HCT116 (cell line): ENCODE measurements at regions not wholly inside any gene's neighbourhood (a gene's known extent, or its start where the extent isn't known, plus 50 kb on each side); places are given as distances from the start of the nearest gene placed in this dataset.
"Not testable (repeated sequence)": the region's sequence is repeated elsewhere in the genome, so short reads cannot be mapped to it uniquely, and the experiment has no call there.

Source experiments
- ATAC-seq: fragments of 200-7000 bp; cut with Tn5 transposase; 2 replicates; pipeline ENCODE4 v1.9.1; 2020; ENCODE audit warnings: mild to moderate bottlenecking, moderate library complexity
- BruUV-seq: library from RNA; stranded (reverse); fragments of 400-500 nt; replicated peaks from 2 replicates; lab custom pipeline; 2021; lab: Mats Ljungman, UMichigan
- CTCF ChIA-PET: fragments of 300-600 bp; sonication (Branson Sonifier 250); formaldehyde crosslinking; loops from one replicate; lab custom pipeline; 2021; ENCODE audit warnings: antibody characterized with exemption; lab: Charles Lee
- POLR2A ChIA-PET: fragments of 300-600, 350-600 bp; sonication (Branson Sonifier 250); formaldehyde crosslinking; loops from one replicate; lab custom pipeline; 2021; ENCODE audit warnings: antibody characterized with exemption; lab: Charles Lee
- RAD21 ChIA-PET, 2 experiments: fragments of 300-600 bp; sonication (Branson Sonifier 250); formaldehyde crosslinking; loops; one replicate each; lab custom pipeline; 2023; ENCODE audit warnings: low total read pairs in 2 of 2; ENCODE audit not compliant: uncharacterized antibody in 2 of 2, unreplicated experiment in 2 of 2, low non-redundant PET in 1 of 2; lab: Charles Lee
- DNase-seq: peaks from one replicate; pipeline ENCODE4 v3.0.0-alpha.2; 2010; ENCODE audit warnings: low read depth, low spot score
- H2AFZ ChIP-seq: fragments of 200-600 bp; shearing (Covaris generic), sonication (generic); 2 replicates; pipeline ENCODE4 v1.6.1; 2017; ENCODE audit warnings: low read depth, mixed run types, mixed read lengths, antibody characterized with exemption, low read length; ENCODE audit not compliant: poor library complexity, severe bottlenecking
- H3K27ac ChIP-seq: 2 replicates; pipeline ENCODE4 v1.5.1; 2012; ENCODE audit warnings: low read depth, low read length
- H3K27me3 ChIP-seq: fragments of 200-600 bp; sonication (generic); 2 replicates; pipeline ENCODE4 v1.6.1; 2016; ENCODE audit warnings: mixed run types, low read length, mixed read lengths; ENCODE audit not compliant: insufficient read depth
- H3K36me3 ChIP-seq, 2 experiments: fragments of 200-500 bp in 1 of 2; fragments of 200-600 bp in 1 of 2; sonication (Bioruptor generic) in 1 of 2; sonication (generic) in 1 of 2; 2 replicates each; pipeline versions ENCODE4 v1.5.1 to v1.6.1; 2014 to 2016; ENCODE audit warnings: low read length in 2 of 2, inconsistent platforms in 1 of 2, mixed read lengths in 1 of 2, mixed run types in 1 of 2; ENCODE audit not compliant: insufficient read depth in 2 of 2, control insufficient read depth in 1 of 2
- H3K4me1 ChIP-seq, 2 experiments: fragments of 200-600 bp in 1 of 2; sonication (generic) in 1 of 2; 2 replicates each; pipeline versions ENCODE4 v1.5.1 to v1.6.1; 2012 to 2017; ENCODE audit warnings: low read length in 2 of 2, inconsistent platforms in 1 of 2, mild to moderate bottlenecking in 1 of 2, mixed read lengths in 1 of 2, mixed run types in 1 of 2, moderate library complexity in 1 of 2; ENCODE audit not compliant: insufficient read depth in 2 of 2, control insufficient read depth in 1 of 2
- H3K4me2 ChIP-seq: fragments of 200-600 bp; sonication (generic); 2 replicates; pipeline ENCODE4 v1.6.1; 2017; ENCODE audit warnings: mixed run types, low read length, mixed read lengths
- H3K4me3 ChIP-seq, 2 experiments: fragments of 200-600 bp in 1 of 2; sonication (generic) in 1 of 2; replicated peaks in 1 of 2; 2 replicates each; pipeline ENCODE4 v1.5.1; 2011 to 2016; ENCODE audit warnings: low read length in 2 of 2, control low read depth in 1 of 2, low read depth in 1 of 2, mild to moderate bottlenecking in 1 of 2, mixed read lengths in 1 of 2, mixed run types in 1 of 2
- H3K79me2 ChIP-seq: fragments of 200-600 bp; sonication (generic); 2 replicates; pipeline ENCODE4 v1.6.1; 2017; ENCODE audit warnings: mild to moderate bottlenecking, mixed run types, low read length, moderate library complexity, mixed read lengths; ENCODE audit not compliant: insufficient read depth
- H3K9ac ChIP-seq: fragments of 200-600 bp; sonication (generic); 2 replicates; pipeline ENCODE4 v1.6.1; 2016; ENCODE audit warnings: low read length, mixed read lengths
- H3K9me2 ChIP-seq: fragments of 200-600 bp; sonication (generic), shearing (Covaris generic); 2 replicates; pipeline ENCODE4 v1.6.1; 2017; ENCODE audit warnings: mixed run types, mild to moderate bottlenecking, moderate library complexity; ENCODE audit not compliant: insufficient read depth
- H3K9me3 ChIP-seq, 2 experiments: fragments of 200-500 bp in 1 of 2; fragments of 200-600 bp in 1 of 2; sonication (Bioruptor generic) in 1 of 2; sonication (generic) in 1 of 2; 2 replicates each; pipeline ENCODE4 v1.6.1; 2014 to 2017; ENCODE audit warnings: low read length in 2 of 2, mixed read lengths in 2 of 2, inconsistent platforms in 1 of 2, low read depth in 1 of 2, mild to moderate bottlenecking in 1 of 2, mixed run types in 1 of 2, moderate library complexity in 1 of 2; ENCODE audit not compliant: control insufficient read depth in 1 of 2, insufficient read depth in 1 of 2
- H4K20me1 ChIP-seq: fragments of 200-600 bp; sonication (generic), shearing (Covaris generic); 2 replicates; pipeline ENCODE4 v1.6.1; 2017; ENCODE audit warnings: mixed run types, mild to moderate bottlenecking, moderate library complexity; ENCODE audit not compliant: insufficient read depth
- CEBPB ChIP-seq: IDR thresholded peaks from 2 replicates; pipeline ENCODE4 v1.6.1; 2012; ENCODE audit warnings: low read depth
- EGR1 ChIP-seq: IDR thresholded peaks from 2 replicates; pipeline ENCODE4 v1.6.1; 2012; ENCODE audit warnings: low read depth
- ELF1 ChIP-seq: IDR thresholded peaks from 2 replicates; pipeline ENCODE4 v1.6.1; 2012; ENCODE audit warnings: low read depth, borderline replicate concordance
- EZH2 ChIP-seq: fragments of 200-600 bp; sonication (generic); IDR thresholded peaks from 2 replicates; pipeline ENCODE4 v1.6.1; 2017; ENCODE audit warnings: antibody characterized with exemption, mixed run types
- EZH2phosphoT487 ChIP-seq: fragments of 200-600 bp; IDR thresholded peaks from 2 replicates; pipeline ENCODE4 v1.6.1; 2018; ENCODE audit warnings: antibody characterized with exemption, borderline replicate concordance
- FOSL1 ChIP-seq: IDR thresholded peaks from 2 replicates; pipeline ENCODE4 v1.6.1; 2012; ENCODE audit warnings: low read depth
- JUND ChIP-seq: IDR thresholded peaks from 2 replicates; pipeline ENCODE4 v1.6.1; 2012
- POLR2A ChIP-seq: IDR thresholded peaks from 2 replicates; pipeline ENCODE4 v1.7.0; 2011; ENCODE audit warnings: borderline replicate concordance; ENCODE audit not compliant: insufficient read depth, insufficient read length; ENCODE audit errors: extremely low read depth
- POLR2AphosphoS5 ChIP-seq: IDR thresholded peaks from 2 replicates; pipeline ENCODE4 v1.6.1; 2011; ENCODE audit warnings: mild to moderate bottlenecking, low read depth, low read length, moderate library complexity
- SIN3A ChIP-seq: IDR thresholded peaks from 2 replicates; pipeline ENCODE4 v1.6.1; 2012; ENCODE audit warnings: low read depth
- SP1 ChIP-seq: IDR thresholded peaks from 2 replicates; pipeline ENCODE4 v1.6.1; 2012; ENCODE audit warnings: low read depth
- TCF7L2 ChIP-seq: IDR thresholded peaks from 2 replicates; pipeline ENCODE4 v1.7.0; 2011; ENCODE audit warnings: borderline replicate concordance, inconsistent platforms; ENCODE audit not compliant: insufficient read depth, insufficient read length; ENCODE audit errors: extremely low read depth
- ZNF274 ChIP-seq: fragments of 200-500 bp; sonication (Bioruptor generic); IDR thresholded peaks from 2 replicates; pipeline ENCODE4 v1.6.1; 2014; ENCODE audit warnings: mild to moderate bottlenecking, low read depth, low read length, inconsistent platforms
- intact Hi-C: fragments of 100-400 bp; cut with micrococcal nuclease; formaldehyde crosslinking; loops from 2 replicates; pipeline ENCODE4 v1.10.0; 2022
- TF ChIP-seq, protein P1 (sequence below): IDR thresholded peaks from 2 replicates; pipeline ENCODE4 v1.6.1; 2012
- TF ChIP-seq, protein P2 (sequence below), 3 experiments: fragments of 200-600 bp in 1 of 3; sonication (generic) in 1 of 3; IDR thresholded peaks in 2 of 3; conservative IDR thresholded peaks in 1 of 3; 2 replicates each; pipeline ENCODE4 v1.5.1; 2012 to 2017; ENCODE audit warnings: low read depth in 2 of 3, low read length in 2 of 3, antibody characterized with exemption in 1 of 3, borderline replicate concordance in 1 of 3, control low read depth in 1 of 3, mild to moderate bottlenecking in 1 of 3, mixed read lengths in 1 of 3, mixed run types in 1 of 3, moderate library complexity in 1 of 3; ENCODE audit not compliant: insufficient read depth in 1 of 3
- TF ChIP-seq, protein P3 (sequence below): IDR thresholded peaks from 2 replicates; pipeline ENCODE4 v1.6.1; 2012

DNA sequence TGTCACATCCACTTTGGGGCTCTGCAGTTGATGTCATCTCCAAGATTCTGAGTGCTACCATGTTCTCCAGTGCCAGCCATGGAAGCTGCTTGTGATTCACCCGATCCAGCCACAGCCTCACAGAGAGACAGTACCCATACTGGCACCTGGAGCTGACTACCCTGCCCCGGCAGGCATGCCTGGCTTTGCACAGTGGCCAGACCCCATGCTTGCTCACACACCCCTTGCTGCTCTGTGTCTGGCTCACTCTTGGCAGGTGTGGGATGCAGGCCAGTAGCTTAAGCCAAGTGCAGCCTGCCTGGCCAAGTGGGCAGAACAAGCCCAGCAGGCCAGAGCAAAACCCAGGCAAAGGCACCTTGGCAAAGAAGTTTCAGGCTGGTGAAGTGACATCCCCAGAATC is 828.4 kb upstream of the VRK2 start:
- no peaks in the 10 kb centered on the region for H3K36me3 ChIP-seq
- H3K27me3 ChIP-seq = no peaks in the 10 kb centered on the region
- CTCF ChIA-PET = no interaction called here
- H3K4me2 ChIP-seq = no peak overlapping the region
- POLR2A ChIA-PET = no interaction called here
- no peaks in the 10 kb centered on the region for H3K4me1 ChIP-seq
- H3K4me3 ChIP-seq = no peak overlapping the region
- peaks cover 0 to 4% of the 10 kb centered on the region in 2 experiments; a peak in 1 of 4 replicates for H3K9me3 ChIP-seq
- no peak overlapping the region for H2AFZ ChIP-seq
- H3K27ac ChIP-seq = no peak overlapping the region
- H4K20me1 ChIP-seq = no peaks in the 10 kb centered on the region
- no peaks in the 10 kb centered on the region for H3K9me2 ChIP-seq
- BruUV-seq = no TSS peak
- no peak for DNase-seq
- H3K9ac ChIP-seq = no peak overlapping the region
- intact Hi-C loops = no loop called here
- RAD21 ChIA-PET = no interaction called here
- no peak for ATAC-seq
- H3K79me2 ChIP-seq = no peaks in the 10 kb centered on the region
- TF ChIP-seq TCF7L2 (no peak), ZNF274 (no peak), CEBPB (no peak), SIN3A (no peak), EGR1 (no peak), SP1 (no peak), FOSL1 (no peak), POLR2AphosphoS5 (no peak), JUND (no peak), ELF1 (no peak), EZH2 (no peak), EZH2phosphoT487 (no peak), POLR2A (no peak)
- TF ChIP-seq, protein P1, sequence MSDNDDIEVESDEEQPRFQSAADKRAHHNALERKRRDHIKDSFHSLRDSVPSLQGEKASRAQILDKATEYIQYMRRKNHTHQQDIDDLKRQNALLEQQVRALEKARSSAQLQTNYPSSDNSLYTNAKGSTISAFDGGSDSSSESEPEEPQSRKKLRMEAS = no peak
- TF ChIP-seq, protein P2, sequence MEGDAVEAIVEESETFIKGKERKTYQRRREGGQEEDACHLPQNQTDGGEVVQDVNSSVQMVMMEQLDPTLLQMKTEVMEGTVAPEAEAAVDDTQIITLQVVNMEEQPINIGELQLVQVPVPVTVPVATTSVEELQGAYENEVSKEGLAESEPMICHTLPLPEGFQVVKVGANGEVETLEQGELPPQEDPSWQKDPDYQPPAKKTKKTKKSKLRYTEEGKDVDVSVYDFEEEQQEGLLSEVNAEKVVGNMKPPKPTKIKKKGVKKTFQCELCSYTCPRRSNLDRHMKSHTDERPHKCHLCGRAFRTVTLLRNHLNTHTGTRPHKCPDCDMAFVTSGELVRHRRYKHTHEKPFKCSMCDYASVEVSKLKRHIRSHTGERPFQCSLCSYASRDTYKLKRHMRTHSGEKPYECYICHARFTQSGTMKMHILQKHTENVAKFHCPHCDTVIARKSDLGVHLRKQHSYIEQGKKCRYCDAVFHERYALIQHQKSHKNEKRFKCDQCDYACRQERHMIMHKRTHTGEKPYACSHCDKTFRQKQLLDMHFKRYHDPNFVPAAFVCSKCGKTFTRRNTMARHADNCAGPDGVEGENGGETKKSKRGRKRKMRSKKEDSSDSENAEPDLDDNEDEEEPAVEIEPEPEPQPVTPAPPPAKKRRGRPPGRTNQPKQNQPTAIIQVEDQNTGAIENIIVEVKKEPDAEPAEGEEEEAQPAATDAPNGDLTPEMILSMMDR (IDR thresholded peaks at IDR 0.05 in 2 of 3, conservative IDR thresholded peaks at IDR 0.05 in 1 of 3; ENCODE audit: borderline replicate concordance in 1 of 3, insufficient read depth in 1 of 3, low read depth in 2 of 3, low read length in 2 of 3) = no peak
- TF ChIP-seq, protein P3, sequence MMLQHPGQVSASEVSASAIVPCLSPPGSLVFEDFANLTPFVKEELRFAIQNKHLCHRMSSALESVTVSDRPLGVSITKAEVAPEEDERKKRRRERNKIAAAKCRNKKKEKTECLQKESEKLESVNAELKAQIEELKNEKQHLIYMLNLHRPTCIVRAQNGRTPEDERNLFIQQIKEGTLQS = no peak

DNA sequence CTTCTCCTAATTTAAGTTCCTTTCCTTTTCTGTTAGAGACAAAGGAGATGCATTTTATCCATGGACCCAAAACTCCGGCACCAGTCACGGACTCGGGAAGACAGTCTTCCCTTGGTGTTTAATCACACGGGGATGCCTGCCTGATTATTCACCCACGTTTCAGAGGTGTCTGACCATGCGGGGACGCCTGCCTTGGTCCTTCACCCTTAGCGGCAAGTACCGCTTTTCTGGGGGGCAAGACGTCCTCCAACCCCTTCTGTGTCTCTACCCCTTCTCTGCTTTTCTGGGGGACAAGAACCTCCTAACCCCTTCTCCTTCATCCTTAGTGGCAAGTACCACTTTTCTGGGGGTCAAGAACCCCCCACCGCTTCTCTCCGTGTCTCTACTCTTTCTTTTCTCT is 816.9 kb upstream of the VRK2 start:
- H3K4me3 ChIP-seq, H3K4me1 ChIP-seq, DNase-seq, H3K79me2 ChIP-seq, H3K9me2 ChIP-seq, H3K27ac ChIP-seq, BruUV-seq, H3K36me3 ChIP-seq, H3K27me3 ChIP-seq, ATAC-seq, H2AFZ ChIP-seq, CTCF ChIA-PET, POLR2A ChIA-PET, H3K9ac ChIP-seq, H3K9me3 ChIP-seq, H4K20me1 ChIP-seq, RAD21 ChIA-PET, H3K4me2 ChIP-seq, intact Hi-C loops: not testable (repeated sequence)

DNA sequence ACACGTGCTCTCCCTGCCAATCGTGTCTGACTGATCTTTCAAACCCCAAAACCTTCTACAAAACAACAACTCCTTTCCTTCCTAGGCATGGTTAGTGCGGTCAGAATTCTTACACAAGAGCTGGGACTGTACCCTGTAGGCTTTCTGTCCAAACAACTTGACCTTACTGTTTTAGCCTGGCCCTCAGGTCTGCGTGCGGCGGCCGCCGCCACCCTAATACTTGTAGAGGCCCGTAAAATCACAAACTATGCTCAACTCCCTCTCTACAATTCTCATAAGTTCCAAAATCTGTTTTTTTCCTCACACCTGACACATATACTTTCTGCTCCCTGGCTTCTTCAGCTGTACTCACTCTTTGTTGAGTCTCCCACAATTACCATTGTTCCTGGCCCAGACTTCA is 814.3 kb upstream of the VRK2 start:
- H4K20me1 ChIP-seq, H3K79me2 ChIP-seq, POLR2A ChIA-PET, H3K9me3 ChIP-seq, intact Hi-C loops, H3K27me3 ChIP-seq, CTCF ChIA-PET, H3K4me2 ChIP-seq, H2AFZ ChIP-seq, BruUV-seq, DNase-seq, H3K36me3 ChIP-seq, H3K9ac ChIP-seq, ATAC-seq, H3K9me2 ChIP-seq, H3K27ac ChIP-seq, H3K4me1 ChIP-seq, H3K4me3 ChIP-seq, RAD21 ChIA-PET: not testable (repeated sequence)
